ENCODE measurements at regions not wholly inside any gene's neighbourhood (a gene's known extent, or its start where the extent isn't known, plus 50 kb on each side); places are given as distances from the start of the nearest gene placed in this dataset.

GRCh38 chr2:128494307-128494639, 175.6 kb upstream of the HS6ST1 start:
- DNase-seq (ENCODE audit: low spot score), result no peak

GRCh38 chr2:128494640-128495321, 176.1 kb upstream of the HS6ST1 start:
- no peak for DNase-seq (ENCODE audit: low spot score)

- DNase-seq (ENCODE audit: low spot score), result no peak
Measured at GRCh38 chr2:128495996-128496547, 177.4 kb upstream of the HS6ST1 start.

- no peak for DNase-seq (ENCODE audit: low spot score)
Measured at GRCh38 chr2:128496700-128497099, 178.0 kb upstream of the HS6ST1 start.

- no peak for DNase-seq (ENCODE audit: low spot score)
Measured at GRCh38 chr2:128497461-128497860, 178.8 kb upstream of the HS6ST1 start.

GRCh38 chr2:128498086-128498485, 179.4 kb upstream of the HS6ST1 start:
- no peak for DNase-seq (ENCODE audit: low spot score)

- no peak for DNase-seq (ENCODE audit: low spot score)
Measured at GRCh38 chr2:128498589-128498988, 179.9 kb upstream of the HS6ST1 start.

GRCh38 chr2:128499367-128500137, 180.9 kb upstream of the HS6ST1 start:
- no peak for DNase-seq (ENCODE audit: low spot score)

- no peak for DNase-seq (ENCODE audit: low spot score)
Measured at GRCh38 chr2:128500138-128500800, 181.6 kb upstream of the HS6ST1 start.

- DNase-seq (ENCODE audit: low spot score), result no peak
Measured at GRCh38 chr2:128501006-128501690, 182.5 kb upstream of the HS6ST1 start.

GRCh38 chr2:128501700-128502099, 183.0 kb upstream of the HS6ST1 start:
- no peak for DNase-seq (ENCODE audit: low spot score)

GRCh38 chr2:128502200-128502599, 183.5 kb upstream of the HS6ST1 start:
- DNase-seq (ENCODE audit: low spot score), result no peak

GRCh38 chr2:128502638-128503246, 184.1 kb upstream of the HS6ST1 start:
- no peak for DNase-seq (ENCODE audit: low spot score)

GRCh38 chr2:128503399-128504245, 185.0 kb upstream of the HS6ST1 start:
- no peak for DNase-seq (ENCODE audit: low spot score)

GRCh38 chr2:128504246-128505149, 185.8 kb upstream of the HS6ST1 start:
- no peak for DNase-seq (ENCODE audit: low spot score)

GRCh38 chr2:128505150-128505490, 186.5 kb upstream of the HS6ST1 start:
- DNase-seq (ENCODE audit: low spot score), result no peak

GRCh38 chr2:128505575-128506526, 187.2 kb upstream of the HS6ST1 start:
- no peak for DNase-seq (ENCODE audit: low spot score)

GRCh38 chr2:128506534-128506933, 187.9 kb upstream of the HS6ST1 start:
- no peak for DNase-seq (ENCODE audit: low spot score)
